HepG2 (cell line): ENCODE measurements at regions not wholly inside any gene's neighbourhood (a gene's known extent, or its start where the extent isn't known, plus 50 kb on each side); places are given as distances from the start of the nearest gene placed in this dataset.
A peak's percentile ranks its signal among the peaks of the same experiment; 100 is the strongest.

Experiments used
- ARID2 ChIP-seq: sonication (generic); formaldehyde crosslinking; IDR thresholded peaks from 2 replicates; pipeline ENCODE4 v1.8.1; 2022; ENCODE audit warnings: mild to moderate bottlenecking, missing genetic modification reagents, borderline replicate concordance
- CBX1 ChIP-seq: IDR thresholded peaks from one replicate; pipeline ENCODE4 v1.6.1; 2016; ENCODE audit warnings: antibody characterized with exemption, low read depth
- GMEB2 ChIP-seq: IDR thresholded peaks from 2 replicates; pipeline ENCODE4 v1.6.1; 2016; ENCODE audit warnings: missing biosample characterization, missing genetic modification reagents, low read depth
- HMG20A ChIP-seq: IDR thresholded peaks from 2 replicates; pipeline ENCODE4 v1.6.1; 2016; ENCODE audit warnings: borderline replicate concordance
- MAFG ChIP-seq: sonication (generic); formaldehyde crosslinking; IDR thresholded peaks from 2 replicates; pipeline ENCODE4 v1.5.1; 2020; ENCODE audit warnings: mild to moderate bottlenecking, missing genetic modification reagents
- PCBP1 ChIP-seq: fragments of 200-400 bp; formaldehyde crosslinking; IDR thresholded peaks from 2 replicates; pipeline ENCODE4 v1.6.1; 2017; ENCODE audit warnings: mild to moderate bottlenecking, low read depth, low read length, borderline replicate concordance
- RBAK ChIP-seq: sonication (generic); formaldehyde crosslinking; IDR thresholded peaks from 2 replicates; pipeline ENCODE4 v1.5.1; 2020; ENCODE audit warnings: mild to moderate bottlenecking, missing genetic modification reagents
- SOX13 ChIP-seq, 3 experiments: fragments of 450-650 bp in 1 of 3; sonication (generic) in 1 of 3; formaldehyde crosslinking in 1 of 3; IDR thresholded peaks in 2 of 3; conservative IDR thresholded peaks in 1 of 3; 2 replicates each; pipeline versions ENCODE4 v1.5.0 to v1.6.1; 2016 to 2020; ENCODE audit warnings: antibody characterized with exemption in 1 of 3, mild to moderate bottlenecking in 1 of 3, missing compliant biosample characterization in 1 of 3, missing genetic modification reagents in 1 of 3, moderate library complexity in 1 of 3
- ZC3H4 ChIP-seq: sonication (generic); formaldehyde crosslinking; IDR thresholded peaks from 2 replicates; pipeline ENCODE4 v1.4.0; 2020; ENCODE audit warnings: missing genetic modification reagents, borderline replicate concordance
- ZUFSP ChIP-seq: sonication (generic); formaldehyde crosslinking; IDR thresholded peaks from 2 replicates; pipeline ENCODE4 v1.9.0; 2021; ENCODE audit warnings: missing genetic modification reagents, mild to moderate bottlenecking, borderline replicate concordance
- TF ChIP-seq, protein P1 (sequence below): sonication (generic); formaldehyde crosslinking; IDR thresholded peaks from 2 replicates; pipeline ENCODE4 v1.5.0; 2020; ENCODE audit warnings: mild to moderate bottlenecking, missing genetic modification reagents, borderline replicate concordance
- TF ChIP-seq, protein P2 (sequence below): sonication (generic); formaldehyde crosslinking; IDR thresholded peaks from 2 replicates; pipeline ENCODE4 v1.8.1; 2023; ENCODE audit warnings: missing genetic modification reagents, mild to moderate bottlenecking, borderline replicate concordance
- TF ChIP-seq, protein P3 (sequence below): sonication (generic); formaldehyde crosslinking; IDR thresholded peaks from 2 replicates; pipeline ENCODE4 v1.4.0; 2020; ENCODE audit warnings: mild to moderate bottlenecking, missing genetic modification reagents, borderline replicate concordance

- TF ChIP-seq GMEB2 (CRISPR knock-in tag) (no peak), CBX1 (peak; percentile 66), PCBP1 (no peak), ZUFSP (CRISPR knock-in tag) (no peak), MAFG (CRISPR knock-in tag) (no peak), ARID2 (no peak), ZC3H4 (CRISPR knock-in tag) (no peak), HMG20A (CRISPR knock-in tag) (no peak), RBAK (no peak), SOX13 (IDR thresholded peaks at IDR 0.05) (no peak), SOX13 (CRISPR knock-in tag; conservative IDR thresholded peaks at IDR 0.05 in 1 of 2, IDR thresholded peaks at IDR 0.05 in 1 of 2) (no peak)
- TF ChIP-seq, protein P1, sequence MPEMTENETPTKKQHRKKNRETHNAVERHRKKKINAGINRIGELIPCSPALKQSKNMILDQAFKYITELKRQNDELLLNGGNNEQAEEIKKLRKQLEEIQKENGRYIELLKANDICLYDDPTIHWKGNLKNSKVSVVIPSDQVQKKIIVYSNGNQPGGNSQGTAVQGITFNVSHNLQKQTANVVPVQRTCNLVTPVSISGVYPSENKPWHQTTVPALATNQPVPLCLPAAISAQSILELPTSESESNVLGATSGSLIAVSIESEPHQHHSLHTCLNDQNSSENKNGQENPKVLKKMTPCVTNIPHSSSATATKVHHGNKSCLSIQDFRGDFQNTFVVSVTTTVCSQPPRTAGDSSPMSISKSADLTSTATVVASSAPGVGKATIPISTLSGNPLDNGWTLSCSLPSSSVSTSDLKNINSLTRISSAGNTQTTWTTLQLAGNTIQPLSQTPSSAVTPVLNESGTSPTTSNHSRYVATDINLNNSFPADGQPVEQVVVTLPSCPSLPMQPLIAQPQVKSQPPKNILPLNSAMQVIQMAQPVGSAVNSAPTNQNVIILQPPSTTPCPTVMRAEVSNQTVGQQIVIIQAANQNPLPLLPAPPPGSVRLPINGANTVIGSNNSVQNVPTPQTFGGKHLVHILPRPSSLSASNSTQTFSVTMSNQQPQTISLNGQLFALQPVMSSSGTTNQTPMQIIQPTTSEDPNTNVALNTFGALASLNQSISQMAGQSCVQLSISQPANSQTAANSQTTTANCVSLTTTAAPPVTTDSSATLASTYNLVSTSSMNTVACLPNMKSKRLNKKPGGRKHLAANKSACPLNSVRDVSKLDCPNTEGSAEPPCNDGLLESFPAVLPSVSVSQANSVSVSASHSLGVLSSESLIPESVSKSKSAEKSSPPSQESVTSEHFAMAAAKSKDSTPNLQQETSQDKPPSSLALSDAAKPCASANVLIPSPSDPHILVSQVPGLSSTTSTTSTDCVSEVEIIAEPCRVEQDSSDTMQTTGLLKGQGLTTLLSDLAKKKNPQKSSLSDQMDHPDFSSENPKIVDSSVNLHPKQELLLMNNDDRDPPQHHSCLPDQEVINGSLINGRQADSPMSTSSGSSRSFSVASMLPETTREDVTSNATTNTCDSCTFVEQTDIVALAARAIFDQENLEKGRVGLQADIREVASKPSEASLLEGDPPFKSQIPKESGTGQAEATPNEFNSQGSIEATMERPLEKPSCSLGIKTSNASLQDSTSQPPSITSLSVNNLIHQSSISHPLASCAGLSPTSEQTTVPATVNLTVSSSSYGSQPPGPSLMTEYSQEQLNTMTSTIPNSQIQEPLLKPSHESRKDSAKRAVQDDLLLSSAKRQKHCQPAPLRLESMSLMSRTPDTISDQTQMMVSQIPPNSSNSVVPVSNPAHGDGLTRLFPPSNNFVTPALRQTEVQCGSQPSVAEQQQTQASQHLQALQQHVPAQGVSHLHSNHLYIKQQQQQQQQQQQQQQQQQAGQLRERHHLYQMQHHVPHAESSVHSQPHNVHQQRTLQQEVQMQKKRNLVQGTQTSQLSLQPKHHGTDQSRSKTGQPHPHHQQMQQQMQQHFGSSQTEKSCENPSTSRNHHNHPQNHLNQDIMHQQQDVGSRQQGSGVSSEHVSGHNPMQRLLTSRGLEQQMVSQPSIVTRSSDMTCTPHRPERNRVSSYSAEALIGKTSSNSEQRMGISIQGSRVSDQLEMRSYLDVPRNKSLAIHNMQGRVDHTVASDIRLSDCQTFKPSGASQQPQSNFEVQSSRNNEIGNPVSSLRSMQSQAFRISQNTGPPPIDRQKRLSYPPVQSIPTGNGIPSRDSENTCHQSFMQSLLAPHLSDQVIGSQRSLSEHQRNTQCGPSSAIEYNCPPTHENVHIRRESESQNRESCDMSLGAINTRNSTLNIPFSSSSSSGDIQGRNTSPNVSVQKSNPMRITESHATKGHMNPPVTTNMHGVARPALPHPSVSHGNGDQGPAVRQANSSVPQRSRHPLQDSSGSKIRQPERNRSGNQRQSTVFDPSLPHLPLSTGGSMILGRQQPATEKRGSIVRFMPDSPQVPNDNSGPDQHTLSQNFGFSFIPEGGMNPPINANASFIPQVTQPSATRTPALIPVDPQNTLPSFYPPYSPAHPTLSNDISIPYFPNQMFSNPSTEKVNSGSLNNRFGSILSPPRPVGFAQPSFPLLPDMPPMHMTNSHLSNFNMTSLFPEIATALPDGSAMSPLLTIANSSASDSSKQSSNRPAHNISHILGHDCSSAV (CRISPR knock-in tag) = no peak
- TF ChIP-seq, protein P2, sequence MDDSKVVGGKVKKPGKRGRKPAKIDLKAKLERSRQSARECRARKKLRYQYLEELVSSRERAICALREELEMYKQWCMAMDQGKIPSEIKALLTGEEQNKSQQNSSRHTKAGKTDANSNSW (CRISPR knock-in tag) = no peak
- TF ChIP-seq, protein P3, sequence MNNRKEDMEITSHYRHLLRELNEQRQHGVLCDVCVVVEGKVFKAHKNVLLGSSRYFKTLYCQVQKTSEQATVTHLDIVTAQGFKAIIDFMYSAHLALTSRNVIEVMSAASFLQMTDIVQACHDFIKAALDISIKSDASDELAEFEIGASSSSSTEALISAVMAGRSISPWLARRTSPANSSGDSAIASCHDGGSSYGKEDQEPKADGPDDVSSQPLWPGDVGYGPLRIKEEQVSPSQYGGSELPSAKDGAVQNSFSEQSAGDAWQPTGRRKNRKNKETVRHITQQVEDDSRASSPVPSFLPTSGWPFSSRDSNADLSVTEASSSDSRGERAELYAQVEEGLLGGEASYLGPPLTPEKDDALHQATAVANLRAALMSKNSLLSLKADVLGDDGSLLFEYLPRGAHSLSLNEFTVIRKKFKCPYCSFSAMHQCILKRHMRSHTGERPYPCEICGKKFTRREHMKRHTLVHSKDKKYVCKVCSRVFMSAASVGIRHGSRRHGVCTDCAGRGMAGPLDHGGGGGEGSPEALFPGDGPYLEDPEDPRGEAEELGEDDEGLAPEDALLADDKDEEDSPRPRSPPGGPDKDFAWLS (CRISPR knock-in tag) = no peak
Measured at GRCh38 chr2:42931146-42931817, 138.9 kb upstream of the HAAO start (continued).
